IMR-90 (cell line): ENCODE measurements at regions not wholly inside any gene's neighbourhood (a gene's known extent, or its start where the extent isn't known, plus 50 kb on each side); places are given as distances from the start of the nearest gene placed in this dataset.

Experiments
- ATAC-seq: fragments of 200-7000 bp; cut with Tn5 transposase; 2 replicates; pipeline ENCODE4 v1.9.1; 2020; ENCODE audit warnings: low read depth, mild to moderate bottlenecking, moderate library complexity
- BruUV-seq: library from RNA; stranded (reverse); fragments of 400-500 nt; replicated peaks from 2 replicates; lab custom pipeline; 2021; lab: Mats Ljungman, UMichigan
- CTCF ChIA-PET: fragments of 300-600 bp; formaldehyde crosslinking; extraction: SDS; loops from one replicate; lab custom pipeline; 2021; ENCODE audit warnings: antibody characterized with exemption; lab: Yijun Ruan, JAX
- POLR2A ChIA-PET: fragments of 300-600 bp; sonication (Branson Sonifier 250); formaldehyde crosslinking; loops from one replicate; lab custom pipeline; 2022; ENCODE audit warnings: antibody characterized with exemption; ENCODE audit not compliant: unreplicated experiment; lab: Charles Lee
- DNase-seq: peaks from one replicate; pipeline ENCODE4 v3.0.0; 2013
- H2AFZ ChIP-seq: replicated peaks from 2 replicates; pipeline ENCODE3; 2013; ENCODE audit warnings: low read length, mild to moderate bottlenecking; ENCODE audit not compliant: poor library complexity
- H2AK5ac ChIP-seq: 2 replicates; pipeline ENCODE4 v1.6.1; 2013; ENCODE audit warnings: low read depth, low read length, inconsistent platforms
- H2AK9ac ChIP-seq: replicated peaks from 2 replicates; pipeline ENCODE3; 2013; ENCODE audit warnings: mild to moderate bottlenecking, low read depth, low read length, moderate library complexity; ENCODE audit not compliant: poor library complexity
- H2BK120ac ChIP-seq: 2 replicates; pipeline ENCODE4 v1.6.1; 2013; ENCODE audit warnings: low read depth, low read length, inconsistent platforms
- H2BK15ac ChIP-seq: 3 replicates; pipeline ENCODE4 v1.6.1; 2013; ENCODE audit warnings: low read depth, low read length, inconsistent platforms
- H2BK20ac ChIP-seq: 2 replicates; pipeline ENCODE4 v1.6.1; 2013; ENCODE audit warnings: low read depth, mild to moderate bottlenecking, inconsistent platforms, low read length, moderate library complexity
- H2BK5ac ChIP-seq: 2 replicates; pipeline ENCODE4 v1.6.1; 2013; ENCODE audit warnings: mild to moderate bottlenecking, low read depth, low read length, inconsistent platforms; ENCODE audit not compliant: poor library complexity, severe bottlenecking
- H3K14ac ChIP-seq: replicated peaks from 2 replicates; pipeline ENCODE4 v1.6.1; 2013; ENCODE audit warnings: low read depth, low read length, inconsistent platforms
- H3K18ac ChIP-seq: 2 replicates; pipeline ENCODE4 v1.6.1; 2013; ENCODE audit warnings: low read depth, low read length, control low read depth
- H3K23ac ChIP-seq: 2 replicates; pipeline ENCODE4 v1.6.1; 2013; ENCODE audit warnings: low read depth, low read length, inconsistent platforms
- H3K27ac ChIP-seq: 2 replicates; pipeline ENCODE4 v1.5.1; 2013; ENCODE audit warnings: mild to moderate bottlenecking, control low read depth, low read length; ENCODE audit not compliant: insufficient read depth
- H3K27me3 ChIP-seq: 2 replicates; pipeline ENCODE4 v1.6.1; 2013; ENCODE audit warnings: low read length; ENCODE audit not compliant: control insufficient read depth, insufficient read depth
- H3K36me3 ChIP-seq: 2 replicates; pipeline ENCODE4 v1.6.1; 2013; ENCODE audit warnings: low read length, mixed read lengths; ENCODE audit not compliant: control insufficient read depth, insufficient read depth
- H3K4ac ChIP-seq: 2 replicates; pipeline ENCODE4 v1.6.1; 2013; ENCODE audit warnings: low read depth, low read length, inconsistent platforms
- H3K4me1 ChIP-seq: 2 replicates; pipeline ENCODE4 v1.6.1; 2013; ENCODE audit warnings: low read length, mixed read lengths; ENCODE audit not compliant: control insufficient read depth, insufficient read depth
- H3K4me2 ChIP-seq: 2 replicates; pipeline ENCODE4 v1.6.1; 2013; ENCODE audit warnings: low read depth, mild to moderate bottlenecking, control low read depth, low read length, moderate library complexity
- H3K4me3 ChIP-seq: 2 replicates; pipeline ENCODE4 v1.5.1; 2013; ENCODE audit warnings: low read depth, mild to moderate bottlenecking, control low read depth, low read length, moderate library complexity; ENCODE audit not compliant: insufficient read depth
- H3K56ac ChIP-seq: 2 replicates; pipeline ENCODE4 v1.6.1; 2013; ENCODE audit warnings: low read length, inconsistent platforms; ENCODE audit not compliant: insufficient read depth; ENCODE audit errors: extremely low read depth
- H3K79me1 ChIP-seq, 2 experiments: 2 replicates each; pipeline ENCODE4 v1.6.1; 2013; ENCODE audit warnings: low read length in 2 of 2, inconsistent platforms in 1 of 2, low read depth in 1 of 2
- H3K9ac ChIP-seq: 2 replicates; pipeline ENCODE4 v1.6.1; 2013; ENCODE audit warnings: low read depth, low read length, control low read depth
- H3K9me1 ChIP-seq: 2 replicates; pipeline ENCODE4 v1.6.1; 2013; ENCODE audit warnings: low read length, inconsistent platforms; ENCODE audit not compliant: insufficient read depth
- H3K9me3 ChIP-seq: 2 replicates; pipeline ENCODE4 v1.6.1; 2013; ENCODE audit warnings: low read length; ENCODE audit not compliant: control insufficient read depth, insufficient read depth
- H4K20me1 ChIP-seq: 2 replicates; pipeline ENCODE4 v1.6.1; 2013; ENCODE audit warnings: low read length, inconsistent platforms; ENCODE audit not compliant: insufficient read depth
- H4K5ac ChIP-seq: 2 replicates; pipeline ENCODE4 v1.6.1; 2013; ENCODE audit warnings: mild to moderate bottlenecking, low read depth, low read length, control low read depth
- H4K8ac ChIP-seq, 2 experiments: 2 replicates each; pipeline ENCODE4 v1.6.1; 2013; ENCODE audit warnings: low read depth in 2 of 2, low read length in 2 of 2, control low read depth in 1 of 2, inconsistent platforms in 1 of 2
- H4K91ac ChIP-seq: 2 replicates; pipeline ENCODE4 v1.6.1; 2013; ENCODE audit warnings: low read depth, low read length, inconsistent platforms; ENCODE audit not compliant: insufficient read depth
- BHLHE40 ChIP-seq: fragments of 150-350 bp; IDR thresholded peaks from 2 replicates; pipeline ENCODE4 v1.6.1; 2016; ENCODE audit warnings: mild to moderate bottlenecking, low read depth, low read length
- CEBPB ChIP-seq: IDR thresholded peaks from 2 replicates; pipeline ENCODE4 v1.6.1; 2012; ENCODE audit warnings: low read depth, low read length, improper control_type of control experiment
- CHD1 ChIP-seq: IDR thresholded peaks from 2 replicates; pipeline ENCODE4 v1.6.1; 2012; ENCODE audit warnings: low read depth, low read length, improper control_type of control experiment
- FOS ChIP-seq: fragments of 150-350 bp; IDR thresholded peaks from 2 replicates; pipeline ENCODE4 v1.6.1; 2016; ENCODE audit warnings: low read depth, low read length
- MAFK ChIP-seq: IDR thresholded peaks from 2 replicates; pipeline ENCODE4 v1.6.1; 2012; ENCODE audit warnings: low read depth, low read length, improper control_type of control experiment
- MAZ ChIP-seq: IDR thresholded peaks from 2 replicates; pipeline ENCODE4 v1.6.1; 2012; ENCODE audit warnings: low read depth, mild to moderate bottlenecking, low read length, improper control_type of control experiment, moderate library complexity, borderline replicate concordance
- MXI1 ChIP-seq: IDR thresholded peaks from 2 replicates; pipeline ENCODE4 v1.6.1; 2012; ENCODE audit warnings: low read depth, mild to moderate bottlenecking, low read length, moderate library complexity, borderline replicate concordance
- NFE2L2 ChIP-seq: fragments of 150-350 bp; IDR thresholded peaks from 2 replicates; pipeline ENCODE4 v1.6.1; 2016; ENCODE audit warnings: low read depth, mild to moderate bottlenecking, low read length
- POLR2A ChIP-seq: IDR thresholded peaks from 2 replicates; pipeline ENCODE4 v1.6.1; 2012; ENCODE audit warnings: mild to moderate bottlenecking, low read depth, low read length
- RAD21 ChIP-seq: IDR thresholded peaks from 2 replicates; pipeline ENCODE4 v1.6.1; 2012; ENCODE audit warnings: low read length, improper control_type of control experiment
- RCOR1 ChIP-seq: IDR thresholded peaks from 2 replicates; pipeline ENCODE4 v1.6.1; 2012; ENCODE audit warnings: mild to moderate bottlenecking, low read length, improper control_type of control experiment; ENCODE audit not compliant: insufficient replicate concordance
- RFX5 ChIP-seq: IDR thresholded peaks from 2 replicates; pipeline ENCODE4 v1.8.0; 2012; ENCODE audit warnings: low read depth, mild to moderate bottlenecking, low read length, moderate library complexity
- SMC3 ChIP-seq: fragments of 150-350 bp; IDR thresholded peaks from 2 replicates; pipeline ENCODE4 v1.6.1; 2016; ENCODE audit warnings: low read depth, mild to moderate bottlenecking, antibody characterized with exemption, low read length, moderate library complexity
- WGBS, 2 experiments: methylation state at CpG; one replicate each; pipeline versions ENCODE4 v1.1.5 to v1.1.7; 2013; ENCODE audit warnings: missing lambda C conversion rate in 2 of 2; ENCODE audit not compliant: insufficient read length in 1 of 2; ENCODE audit errors: extremely low coverage in 2 of 2; 5-methylcytosine and 5-hydroxymethylcytosine counted together
- dilution Hi-C: fragments of 300-500 bp; cut with HindIII; formaldehyde crosslinking; loops from one replicate; pipeline ENCODE4 v1.14.3; 2018; ENCODE audit warnings: low sequenced_read_pairs; ENCODE audit not compliant: unreplicated experiment
- in situ Hi-C: fragments of 300-500 bp; cut with MboI; formaldehyde crosslinking; loops from 3 replicates; pipeline ENCODE4 v1.14.3; 2019; ENCODE audit warnings: low sequenced_read_pairs, inconsistent platforms, mixed read lengths
- intact Hi-C: fragments of 100-400 bp; cut with micrococcal nuclease; formaldehyde crosslinking; loops from 2 replicates; pipeline ENCODE4 v1.10.0; 2022
- TF ChIP-seq, protein P1 (sequence below): conservative IDR thresholded peaks from 2 replicates; pipeline ENCODE4 v1.5.1; 2012; ENCODE audit warnings: mild to moderate bottlenecking, low read depth, low read length, improper control_type of control experiment
- TF ChIP-seq, protein P2 (sequence below): fragments of 150-350 bp; IDR thresholded peaks from 2 replicates; pipeline ENCODE4 v1.6.1; 2017; ENCODE audit warnings: mild to moderate bottlenecking, antibody characterized with exemption, low read length, low read depth
- TF ChIP-seq, protein P3 (sequence below): fragments of 150-350 bp; IDR thresholded peaks from 2 replicates; pipeline ENCODE4 v1.6.1; 2016; ENCODE audit warnings: low read depth, mild to moderate bottlenecking, low read length, moderate library complexity, borderline replicate concordance

DNA sequence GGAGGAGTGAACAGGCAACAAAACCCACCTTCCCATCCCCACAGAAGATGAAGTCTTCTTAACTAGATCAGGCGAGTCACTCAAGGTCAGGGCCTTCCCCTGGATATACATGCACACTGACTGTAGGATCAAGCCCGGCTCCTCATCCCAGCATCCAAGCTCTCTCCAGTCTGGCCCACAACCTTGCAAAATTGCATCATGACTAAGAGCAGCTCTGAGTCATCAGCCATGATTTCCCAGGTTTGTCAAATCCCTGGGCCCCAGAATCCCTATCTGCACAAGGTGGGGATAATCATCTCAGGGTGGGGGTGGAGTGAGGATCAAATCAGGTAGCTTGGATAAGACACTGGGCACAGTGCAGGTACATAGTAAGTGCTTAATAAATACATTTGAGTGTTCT lies 199.3 kb upstream of the GRIK3 start:
- Histone ChIP-seq H3K4me2 (no peak overlapping the region), H3K9me3 (no peaks in the 10 kb centered on the region), H4K8ac (no peak overlapping the region), H3K4me3 (no peak overlapping the region), H2BK120ac (no peak overlapping the region), H2AFZ (no peak overlapping the region), H2AK5ac (no peak overlapping the region), H2AK9ac (no peak overlapping the region), H2BK15ac (no peak overlapping the region), H3K14ac (no peak overlapping the region), H3K27me3 (no peaks in the 10 kb centered on the region), H3K56ac (no peak overlapping the region), H2BK5ac (no peak overlapping the region), H3K9ac (no peak overlapping the region), H3K4ac (no peak overlapping the region), H4K20me1 (no peaks in the 10 kb centered on the region), H3K36me3 (no peaks in the 10 kb centered on the region), H3K79me1 (no peaks in the 10 kb centered on the region), H4K5ac (no peak overlapping the region), H3K18ac (no peak overlapping the region), H4K91ac (no peak overlapping the region), H3K4me1 (no peaks in the 10 kb centered on the region), H3K23ac (no peak overlapping the region), H3K27ac (no peak overlapping the region), H3K9me1 (no peaks in the 10 kb centered on the region), H2BK20ac (no peak overlapping the region)
- ATAC-seq (no peak), DNase-seq (no peak)
- TF ChIP-seq MAZ (no peak), MXI1 (no peak), RAD21 (no peak), NFE2L2 (no peak), BHLHE40 (no peak), FOS (no peak), SMC3 (no peak), CHD1 (no peak), CEBPB (no peak), RCOR1 (no peak), MAFK (no peak), RFX5 (no peak), POLR2A (no peak)
- TF ChIP-seq, protein P1, sequence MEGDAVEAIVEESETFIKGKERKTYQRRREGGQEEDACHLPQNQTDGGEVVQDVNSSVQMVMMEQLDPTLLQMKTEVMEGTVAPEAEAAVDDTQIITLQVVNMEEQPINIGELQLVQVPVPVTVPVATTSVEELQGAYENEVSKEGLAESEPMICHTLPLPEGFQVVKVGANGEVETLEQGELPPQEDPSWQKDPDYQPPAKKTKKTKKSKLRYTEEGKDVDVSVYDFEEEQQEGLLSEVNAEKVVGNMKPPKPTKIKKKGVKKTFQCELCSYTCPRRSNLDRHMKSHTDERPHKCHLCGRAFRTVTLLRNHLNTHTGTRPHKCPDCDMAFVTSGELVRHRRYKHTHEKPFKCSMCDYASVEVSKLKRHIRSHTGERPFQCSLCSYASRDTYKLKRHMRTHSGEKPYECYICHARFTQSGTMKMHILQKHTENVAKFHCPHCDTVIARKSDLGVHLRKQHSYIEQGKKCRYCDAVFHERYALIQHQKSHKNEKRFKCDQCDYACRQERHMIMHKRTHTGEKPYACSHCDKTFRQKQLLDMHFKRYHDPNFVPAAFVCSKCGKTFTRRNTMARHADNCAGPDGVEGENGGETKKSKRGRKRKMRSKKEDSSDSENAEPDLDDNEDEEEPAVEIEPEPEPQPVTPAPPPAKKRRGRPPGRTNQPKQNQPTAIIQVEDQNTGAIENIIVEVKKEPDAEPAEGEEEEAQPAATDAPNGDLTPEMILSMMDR: no peak
- TF ChIP-seq, protein P2, sequence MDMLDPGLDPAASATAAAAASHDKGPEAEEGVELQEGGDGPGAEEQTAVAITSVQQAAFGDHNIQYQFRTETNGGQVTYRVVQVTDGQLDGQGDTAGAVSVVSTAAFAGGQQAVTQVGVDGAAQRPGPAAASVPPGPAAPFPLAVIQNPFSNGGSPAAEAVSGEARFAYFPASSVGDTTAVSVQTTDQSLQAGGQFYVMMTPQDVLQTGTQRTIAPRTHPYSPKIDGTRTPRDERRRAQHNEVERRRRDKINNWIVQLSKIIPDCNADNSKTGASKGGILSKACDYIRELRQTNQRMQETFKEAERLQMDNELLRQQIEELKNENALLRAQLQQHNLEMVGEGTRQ: no peak
- TF ChIP-seq, protein P3, sequence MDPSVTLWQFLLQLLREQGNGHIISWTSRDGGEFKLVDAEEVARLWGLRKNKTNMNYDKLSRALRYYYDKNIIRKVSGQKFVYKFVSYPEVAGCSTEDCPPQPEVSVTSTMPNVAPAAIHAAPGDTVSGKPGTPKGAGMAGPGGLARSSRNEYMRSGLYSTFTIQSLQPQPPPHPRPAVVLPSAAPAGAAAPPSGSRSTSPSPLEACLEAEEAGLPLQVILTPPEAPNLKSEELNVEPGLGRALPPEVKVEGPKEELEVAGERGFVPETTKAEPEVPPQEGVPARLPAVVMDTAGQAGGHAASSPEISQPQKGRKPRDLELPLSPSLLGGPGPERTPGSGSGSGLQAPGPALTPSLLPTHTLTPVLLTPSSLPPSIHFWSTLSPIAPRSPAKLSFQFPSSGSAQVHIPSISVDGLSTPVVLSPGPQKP: no peak
- ChIA-PET POLR2A (no interaction called here), CTCF (no interaction called here)
- in situ Hi-C loops (no loop called here), intact Hi-C loops (no loop called here), dilution Hi-C loops (no loop called here)
- BruUV-seq: no TSS peak
- 20% methylated on average over 1 of the region's 2 CpGs; no CpG with 5 or more reads in 1 of the 2 experiments for WGBS, 2 experiments
